H1 (cell line): ENCODE measurements at regions not wholly inside any gene's neighbourhood (a gene's known extent, or its start where the extent isn't known, plus 50 kb on each side); places are given as distances from the start of the nearest gene placed in this dataset.

Source experiments
- BACH1 ChIP-seq: IDR thresholded peaks from 2 replicates; pipeline ENCODE4 v1.6.1; 2012; ENCODE audit warnings: low read length, improper control_type of control experiment
- CBX5 ChIP-seq: fragments of 300-800, 300-1000 bp; sonication (generic); IDR thresholded peaks from 2 replicates; pipeline ENCODE4 v1.7.1; 2016; ENCODE audit warnings: antibody characterized with exemption, low read length, low read depth
- EZH2 ChIP-seq: fragments of 200-600 bp; sonication (generic); IDR thresholded peaks from 2 replicates; pipeline ENCODE4 v1.7.1; 2012; ENCODE audit warnings: low read depth, mild to moderate bottlenecking, moderate library complexity, low read length, inconsistent platforms; ENCODE audit not compliant: severe bottlenecking
- GTF2F1 ChIP-seq: IDR thresholded peaks from 2 replicates; pipeline ENCODE4 v1.6.1; 2012; ENCODE audit warnings: low read depth, low read length, improper control_type of control experiment, borderline replicate concordance
- KDM1A ChIP-seq: fragments of 200-600, 300-600 bp; sonication (generic); IDR thresholded peaks from 2 replicates; pipeline ENCODE4 v1.7.1; 2016; ENCODE audit warnings: mild to moderate bottlenecking, low read length, borderline replicate concordance
- RBBP5 ChIP-seq: IDR thresholded peaks from 2 replicates; pipeline ENCODE4 v1.7.1; 2012; ENCODE audit warnings: low read depth, mild to moderate bottlenecking, inconsistent platforms, low read length, moderate library complexity, borderline replicate concordance
- TF ChIP-seq, protein P1 (sequence below): fragments of 300-600 bp; sonication (generic); IDR thresholded peaks from 2 replicates; pipeline ENCODE4 v1.7.1; 2012; ENCODE audit warnings: low read length, moderate library complexity, mild to moderate bottlenecking, inconsistent platforms; ENCODE audit not compliant: insufficient replicate concordance

DNA sequence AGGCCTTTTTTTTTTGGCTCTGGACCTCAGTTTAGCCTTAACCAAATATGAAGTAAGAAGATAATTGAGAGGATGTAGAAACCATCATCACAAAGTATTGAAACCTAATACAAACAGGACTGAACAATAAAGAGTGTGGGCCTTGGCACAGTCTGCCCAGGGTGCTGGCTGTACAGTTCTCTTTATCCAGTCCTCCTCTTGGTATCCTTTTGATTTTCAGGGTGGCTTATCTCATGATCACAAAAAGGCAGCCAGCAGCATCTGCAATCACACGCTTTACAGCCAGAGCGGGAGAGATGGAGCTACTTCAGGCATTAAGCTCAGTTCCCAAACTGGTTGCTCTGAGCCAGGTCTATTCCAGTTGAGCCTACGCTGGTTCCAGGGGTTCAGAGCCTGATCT lies 239.7 kb downstream of the RPLP1 start (continued):
- TF ChIP-seq EZH2 (no peak), RBBP5 (no peak), CBX5 (no peak), KDM1A (no peak), BACH1 (no peak), GTF2F1 (no peak)
- TF ChIP-seq, protein P1, sequence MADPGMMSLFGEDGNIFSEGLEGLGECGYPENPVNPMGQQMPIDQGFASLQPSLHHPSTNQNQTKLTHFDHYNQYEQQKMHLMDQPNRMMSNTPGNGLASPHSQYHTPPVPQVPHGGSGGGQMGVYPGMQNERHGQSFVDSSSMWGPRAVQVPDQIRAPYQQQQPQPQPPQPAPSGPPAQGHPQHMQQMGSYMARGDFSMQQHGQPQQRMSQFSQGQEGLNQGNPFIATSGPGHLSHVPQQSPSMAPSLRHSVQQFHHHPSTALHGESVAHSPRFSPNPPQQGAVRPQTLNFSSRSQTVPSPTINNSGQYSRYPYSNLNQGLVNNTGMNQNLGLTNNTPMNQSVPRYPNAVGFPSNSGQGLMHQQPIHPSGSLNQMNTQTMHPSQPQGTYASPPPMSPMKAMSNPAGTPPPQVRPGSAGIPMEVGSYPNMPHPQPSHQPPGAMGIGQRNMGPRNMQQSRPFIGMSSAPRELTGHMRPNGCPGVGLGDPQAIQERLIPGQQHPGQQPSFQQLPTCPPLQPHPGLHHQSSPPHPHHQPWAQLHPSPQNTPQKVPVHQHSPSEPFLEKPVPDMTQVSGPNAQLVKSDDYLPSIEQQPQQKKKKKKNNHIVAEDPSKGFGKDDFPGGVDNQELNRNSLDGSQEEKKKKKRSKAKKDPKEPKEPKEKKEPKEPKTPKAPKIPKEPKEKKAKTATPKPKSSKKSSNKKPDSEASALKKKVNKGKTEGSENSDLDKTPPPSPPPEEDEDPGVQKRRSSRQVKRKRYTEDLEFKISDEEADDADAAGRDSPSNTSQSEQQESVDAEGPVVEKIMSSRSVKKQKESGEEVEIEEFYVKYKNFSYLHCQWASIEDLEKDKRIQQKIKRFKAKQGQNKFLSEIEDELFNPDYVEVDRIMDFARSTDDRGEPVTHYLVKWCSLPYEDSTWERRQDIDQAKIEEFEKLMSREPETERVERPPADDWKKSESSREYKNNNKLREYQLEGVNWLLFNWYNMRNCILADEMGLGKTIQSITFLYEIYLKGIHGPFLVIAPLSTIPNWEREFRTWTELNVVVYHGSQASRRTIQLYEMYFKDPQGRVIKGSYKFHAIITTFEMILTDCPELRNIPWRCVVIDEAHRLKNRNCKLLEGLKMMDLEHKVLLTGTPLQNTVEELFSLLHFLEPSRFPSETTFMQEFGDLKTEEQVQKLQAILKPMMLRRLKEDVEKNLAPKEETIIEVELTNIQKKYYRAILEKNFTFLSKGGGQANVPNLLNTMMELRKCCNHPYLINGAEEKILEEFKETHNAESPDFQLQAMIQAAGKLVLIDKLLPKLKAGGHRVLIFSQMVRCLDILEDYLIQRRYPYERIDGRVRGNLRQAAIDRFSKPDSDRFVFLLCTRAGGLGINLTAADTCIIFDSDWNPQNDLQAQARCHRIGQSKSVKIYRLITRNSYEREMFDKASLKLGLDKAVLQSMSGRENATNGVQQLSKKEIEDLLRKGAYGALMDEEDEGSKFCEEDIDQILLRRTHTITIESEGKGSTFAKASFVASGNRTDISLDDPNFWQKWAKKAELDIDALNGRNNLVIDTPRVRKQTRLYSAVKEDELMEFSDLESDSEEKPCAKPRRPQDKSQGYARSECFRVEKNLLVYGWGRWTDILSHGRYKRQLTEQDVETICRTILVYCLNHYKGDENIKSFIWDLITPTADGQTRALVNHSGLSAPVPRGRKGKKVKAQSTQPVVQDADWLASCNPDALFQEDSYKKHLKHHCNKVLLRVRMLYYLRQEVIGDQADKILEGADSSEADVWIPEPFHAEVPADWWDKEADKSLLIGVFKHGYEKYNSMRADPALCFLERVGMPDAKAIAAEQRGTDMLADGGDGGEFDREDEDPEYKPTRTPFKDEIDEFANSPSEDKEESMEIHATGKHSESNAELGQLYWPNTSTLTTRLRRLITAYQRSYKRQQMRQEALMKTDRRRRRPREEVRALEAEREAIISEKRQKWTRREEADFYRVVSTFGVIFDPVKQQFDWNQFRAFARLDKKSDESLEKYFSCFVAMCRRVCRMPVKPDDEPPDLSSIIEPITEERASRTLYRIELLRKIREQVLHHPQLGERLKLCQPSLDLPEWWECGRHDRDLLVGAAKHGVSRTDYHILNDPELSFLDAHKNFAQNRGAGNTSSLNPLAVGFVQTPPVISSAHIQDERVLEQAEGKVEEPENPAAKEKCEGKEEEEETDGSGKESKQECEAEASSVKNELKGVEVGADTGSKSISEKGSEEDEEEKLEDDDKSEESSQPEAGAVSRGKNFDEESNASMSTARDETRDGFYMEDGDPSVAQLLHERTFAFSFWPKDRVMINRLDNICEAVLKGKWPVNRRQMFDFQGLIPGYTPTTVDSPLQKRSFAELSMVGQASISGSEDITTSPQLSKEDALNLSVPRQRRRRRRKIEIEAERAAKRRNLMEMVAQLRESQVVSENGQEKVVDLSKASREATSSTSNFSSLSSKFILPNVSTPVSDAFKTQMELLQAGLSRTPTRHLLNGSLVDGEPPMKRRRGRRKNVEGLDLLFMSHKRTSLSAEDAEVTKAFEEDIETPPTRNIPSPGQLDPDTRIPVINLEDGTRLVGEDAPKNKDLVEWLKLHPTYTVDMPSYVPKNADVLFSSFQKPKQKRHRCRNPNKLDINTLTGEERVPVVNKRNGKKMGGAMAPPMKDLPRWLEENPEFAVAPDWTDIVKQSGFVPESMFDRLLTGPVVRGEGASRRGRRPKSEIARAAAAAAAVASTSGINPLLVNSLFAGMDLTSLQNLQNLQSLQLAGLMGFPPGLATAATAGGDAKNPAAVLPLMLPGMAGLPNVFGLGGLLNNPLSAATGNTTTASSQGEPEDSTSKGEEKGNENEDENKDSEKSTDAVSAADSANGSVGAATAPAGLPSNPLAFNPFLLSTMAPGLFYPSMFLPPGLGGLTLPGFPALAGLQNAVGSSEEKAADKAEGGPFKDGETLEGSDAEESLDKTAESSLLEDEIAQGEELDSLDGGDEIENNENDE, result no peak
- TF ChIP-seq, all 59 proteins: peak for 0
